ENCODE measurements at regions not wholly inside any gene's neighbourhood (a gene's known extent, or its start where the extent isn't known, plus 50 kb on each side); places are given as distances from the start of the nearest gene placed in this dataset.

DNA sequence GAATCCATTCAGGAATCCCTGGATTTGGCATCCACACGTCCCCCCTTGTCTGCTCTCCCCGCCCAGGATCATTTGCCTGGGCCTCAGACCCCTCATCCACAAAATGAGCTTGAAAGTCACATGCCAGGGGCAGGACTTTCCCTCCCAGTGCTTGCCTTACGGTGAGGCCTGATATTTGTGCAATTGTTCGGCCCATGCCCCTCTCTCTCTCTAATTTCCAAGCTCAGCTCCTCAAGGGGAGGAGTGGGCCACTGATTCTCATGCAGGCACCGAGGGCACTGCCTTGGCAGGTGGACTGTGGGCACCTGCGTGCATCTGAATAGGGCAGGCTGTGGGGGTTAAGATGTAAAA lies 267.2 kb upstream of the FOXF1 start:
- TF ChIP-seq POLR2AphosphoS5 (IDR thresholded peaks at IDR 0.05; ENCODE audit: insufficient read depth, low read depth, low read length): no peak
- TF ChIP-seq, protein P1, sequence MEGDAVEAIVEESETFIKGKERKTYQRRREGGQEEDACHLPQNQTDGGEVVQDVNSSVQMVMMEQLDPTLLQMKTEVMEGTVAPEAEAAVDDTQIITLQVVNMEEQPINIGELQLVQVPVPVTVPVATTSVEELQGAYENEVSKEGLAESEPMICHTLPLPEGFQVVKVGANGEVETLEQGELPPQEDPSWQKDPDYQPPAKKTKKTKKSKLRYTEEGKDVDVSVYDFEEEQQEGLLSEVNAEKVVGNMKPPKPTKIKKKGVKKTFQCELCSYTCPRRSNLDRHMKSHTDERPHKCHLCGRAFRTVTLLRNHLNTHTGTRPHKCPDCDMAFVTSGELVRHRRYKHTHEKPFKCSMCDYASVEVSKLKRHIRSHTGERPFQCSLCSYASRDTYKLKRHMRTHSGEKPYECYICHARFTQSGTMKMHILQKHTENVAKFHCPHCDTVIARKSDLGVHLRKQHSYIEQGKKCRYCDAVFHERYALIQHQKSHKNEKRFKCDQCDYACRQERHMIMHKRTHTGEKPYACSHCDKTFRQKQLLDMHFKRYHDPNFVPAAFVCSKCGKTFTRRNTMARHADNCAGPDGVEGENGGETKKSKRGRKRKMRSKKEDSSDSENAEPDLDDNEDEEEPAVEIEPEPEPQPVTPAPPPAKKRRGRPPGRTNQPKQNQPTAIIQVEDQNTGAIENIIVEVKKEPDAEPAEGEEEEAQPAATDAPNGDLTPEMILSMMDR (IDR thresholded peaks at IDR 0.05; ENCODE audit: extremely low read depth in 1 of 2, insufficient read depth in 1 of 2, low read depth in 1 of 2, low read length in 2 of 2): no peak
- TF ChIP-seq GATA2 (IDR thresholded peaks at IDR 0.05; ENCODE audit: insufficient read depth, insufficient read length, low read depth, low read length): no peak
- no peak for TF ChIP-seq POLR2A (IDR thresholded peaks at IDR 0.05; ENCODE audit: low read depth, low read length)

Measured in endothelial cell of umbilical vein (primary cell).